Transverse colon (tissue), 4 donors: ENCODE measurements at regions not wholly inside any gene's neighbourhood (a gene's known extent, or its start where the extent isn't known, plus 50 kb on each side); places are given as distances from the start of the nearest gene placed in this dataset.

ENCODE experiments used
- DNase-seq: peaks from one replicate; pipeline ENCODE4 v3.0.0-alpha.2; 2019
- H3K27ac ChIP-seq, 4 donors: fragments of 200-600 bp; sonication (generic); 2 replicates each; pipeline ENCODE4 v1.5.1; 2016 to 2018; ENCODE audit warnings: inconsistent platforms in 4 of 4
- H3K27me3 ChIP-seq: fragments of 200-600 bp; sonication (generic); 2 replicates; pipeline ENCODE4 v1.5.1; 2017; ENCODE audit warnings: inconsistent platforms
- H3K36me3 ChIP-seq, 4 donors: fragments of 200-600 bp; sonication (generic); 2 replicates each; pipeline ENCODE4 v1.5.1; 2017 to 2019; ENCODE audit warnings: inconsistent platforms in 4 of 4
- H3K4me1 ChIP-seq, 4 donors: fragments of 200-600 bp; sonication (generic); 2 replicates each; pipeline ENCODE4 v1.5.1; 2017 to 2020; ENCODE audit warnings: inconsistent platforms in 4 of 4
- H3K4me3 ChIP-seq, 4 donors: fragments of 200-600 bp; sonication (generic); 1 replicate in 1 of 4; 2 replicates in 3 of 4; pipeline versions ENCODE4 v1.5.1 to v1.6.1; 2017 to 2019; ENCODE audit warnings: inconsistent platforms in 4 of 4
- H3K9me3 ChIP-seq, 2 donors: fragments of 200-600 bp; sonication (generic); 2 replicates each; pipeline ENCODE4 v1.5.1; 2017 to 2019; ENCODE audit warnings: inconsistent platforms in 2 of 2
- CTCF ChIP-seq, 5 experiments: fragments of 200-600 bp in 3 of 5; fragments of 450-650 bp in 2 of 5; sonication (generic) in 3 of 5; IDR thresholded peaks; 1 replicate in 2 of 5; 2 replicates in 3 of 5; pipeline ENCODE4 v1.5.1; 2016 to 2017; ENCODE audit warnings: antibody characterized with exemption in 5 of 5, inconsistent platforms in 3 of 5, mild to moderate bottlenecking in 2 of 5, moderate library complexity in 1 of 5
- EP300 ChIP-seq: sonication (generic); formaldehyde crosslinking; IDR thresholded peaks from one replicate; pipeline ENCODE4 v1.6.1; 2017; ENCODE audit warnings: antibody characterized with exemption, low read depth
- POLR2A ChIP-seq: fragments of 450-650 bp; IDR thresholded peaks from one replicate; pipeline ENCODE4 v1.6.1; 2016; ENCODE audit warnings: antibody characterized with exemption, mild to moderate bottlenecking, moderate library complexity
- POLR2AphosphoS5 ChIP-seq, 3 donors: sonication (generic); formaldehyde crosslinking; IDR thresholded peaks; one replicate each; pipeline ENCODE4 v1.6.1; 2016; ENCODE audit warnings: antibody characterized with exemption in 3 of 3
- WGBS, 2 donors: methylation state at CpG; one replicate each; pipeline ENCODE4 v1.1.5; 2018; ENCODE audit warnings: low coverage in 1 of 2; 5-methylcytosine and 5-hydroxymethylcytosine counted together
- in situ Hi-C, 4 donors: fragments of 200-750 bp; cut with MboI; loops; one replicate each; pipeline versions ENCODE4 v1.15.0 to v1.15.1; 2017; ENCODE audit warnings: low sequenced_read_pairs in 3 of 4, low pct_ligation_motif_present in 1 of 4, low pct_unique_long_range_greater_than_20kb in 1 of 4
- intact Hi-C: fragments of 100-400 bp; cut with DNase I; formaldehyde crosslinking; loops from one replicate; pipeline ENCODE4 v1.15.1; 2023; ENCODE audit warnings: low total_unique reads

GRCh38 chr5:57719216-57719615 is 236.6 kb upstream of the ACTBL2 start:
- 50 to 54% methylated on average over 1 of the region's 1 CpG for WGBS, 2 donors
- in situ Hi-C loops (no loop called here), intact Hi-C loops (no loop called here)
- Histone ChIP-seq H3K27me3 (no peaks in the 10 kb centered on the region), H3K9me3 (no peaks in the 10 kb centered on the region), H3K4me1 (no peaks in the 10 kb centered on the region), H3K27ac (no peak overlapping the region), H3K4me3 (no peak overlapping the region), H3K36me3 (no peaks in the 10 kb centered on the region)
- no peak for TF ChIP-seq POLR2AphosphoS5 (IDR thresholded peaks at IDR 0.05)
- TF ChIP-seq POLR2A, result no peak
- TF ChIP-seq CTCF (IDR thresholded peaks at IDR 0.05), result no peak
- TF ChIP-seq EP300, result no peak
- no peak for DNase-seq

GRCh38 chr5:57718155-57718554 is 235.5 kb upstream of the ACTBL2 start:
- no peak overlapping the region for H3K27ac ChIP-seq
- no peaks in the 10 kb centered on the region for H3K36me3 ChIP-seq
- H3K4me3 ChIP-seq, result no peak overlapping the region
- H3K27me3 ChIP-seq, result no peaks in the 10 kb centered on the region
- TF ChIP-seq POLR2AphosphoS5 (IDR thresholded peaks at IDR 0.05) (no peak), POLR2A (no peak), CTCF (IDR thresholded peaks at IDR 0.05) (no peak), EP300 (no peak)
- intact Hi-C loops (no loop called here), in situ Hi-C loops (no loop called here)
- 28 to 29% methylated on average over 2 of the region's 2 CpGs for WGBS, 2 donors
- H3K9me3 ChIP-seq, result no peaks in the 10 kb centered on the region
- no peaks in the 10 kb centered on the region for H3K4me1 ChIP-seq
- no peak for DNase-seq

GRCh38 chr5:57717555-57717954 is 234.9 kb upstream of the ACTBL2 start:
- H3K36me3 ChIP-seq, result no peaks in the 10 kb centered on the region
- in situ Hi-C loops, result no loop called here
- intact Hi-C loops, result no loop called here
- no peak for DNase-seq
- H3K27me3 ChIP-seq, result no peaks in the 10 kb centered on the region
- no peak overlapping the region for H3K4me3 ChIP-seq
- no peaks in the 10 kb centered on the region for H3K4me1 ChIP-seq
- WGBS, 2 donors, result 47 to 69% methylated on average over 3 to 4 of the region's 4 CpGs
- H3K27ac ChIP-seq, result no peak overlapping the region
- no peaks in the 10 kb centered on the region for H3K9me3 ChIP-seq
- TF ChIP-seq EP300 (no peak), POLR2A (no peak), POLR2AphosphoS5 (IDR thresholded peaks at IDR 0.05) (no peak), CTCF (IDR thresholded peaks at IDR 0.05) (no peak)

GRCh38 chr5:57716661-57717060 is 234.1 kb upstream of the ACTBL2 start:
- H3K4me1 ChIP-seq, result no peaks in the 10 kb centered on the region
- no peaks in the 10 kb centered on the region for H3K27me3 ChIP-seq
- H3K9me3 ChIP-seq, result no peaks in the 10 kb centered on the region
- in situ Hi-C loops (no loop called here), intact Hi-C loops (no loop called here)
- TF ChIP-seq CTCF (IDR thresholded peaks at IDR 0.05) (no peak), EP300 (no peak), POLR2A (no peak), POLR2AphosphoS5 (IDR thresholded peaks at IDR 0.05) (no peak)
- WGBS, 2 donors, result 53 to 64% methylated on average over 3 of the region's 3 CpGs
- no peak overlapping the region for H3K27ac ChIP-seq
- no peaks in the 10 kb centered on the region for H3K36me3 ChIP-seq
- H3K4me3 ChIP-seq, result no peak overlapping the region
- DNase-seq, result no peak
